OCI-LY1 (cell line): ENCODE measurements at regions not wholly inside any gene's neighbourhood (a gene's known extent, or its start where the extent isn't known, plus 50 kb on each side); places are given as distances from the start of the nearest gene placed in this dataset.

ENCODE experiments used
- H2AFZ ChIP-seq: fragments of 200-600 bp; sonication (generic), shearing (Covaris generic); 2 replicates; pipeline ENCODE4 v1.6.0; 2014; ENCODE audit warnings: antibody characterized with exemption, mild to moderate bottlenecking, low read length
- H3F3A ChIP-seq: fragments of 200-600 bp; sonication (generic), shearing (Covaris generic); 2 replicates; pipeline ENCODE4 v1.6.0; 2014; ENCODE audit warnings: mild to moderate bottlenecking, antibody characterized with exemption, low read length, moderate library complexity; ENCODE audit not compliant: insufficient read depth
- H3K27ac ChIP-seq: fragments of 200-600 bp; sonication (generic); 2 replicates; pipeline ENCODE4 v1.5.1; 2014; ENCODE audit warnings: low read length, mixed run types, mild to moderate bottlenecking, low read depth; ENCODE audit not compliant: poor library complexity, severe bottlenecking
- H3K27me3 ChIP-seq: fragments of 200-600 bp; sonication (generic); 2 replicates; pipeline ENCODE4 v1.6.0; 2014; ENCODE audit warnings: antibody characterized with exemption, mild to moderate bottlenecking, low read length, moderate library complexity; ENCODE audit not compliant: insufficient read depth
- H3K36me3 ChIP-seq: fragments of 200-600 bp; sonication (generic); 2 replicates; pipeline ENCODE4 v1.6.1; 2014; ENCODE audit warnings: mild to moderate bottlenecking, antibody characterized with exemption, low read length, moderate library complexity, mixed read lengths; ENCODE audit not compliant: insufficient read depth
- H3K4me1 ChIP-seq: fragments of 200-600 bp; sonication (generic); 2 replicates; pipeline ENCODE4 v1.5.1; 2014; ENCODE audit warnings: mild to moderate bottlenecking, low read length, moderate library complexity; ENCODE audit not compliant: insufficient read depth, severe bottlenecking
- H3K4me2 ChIP-seq: fragments of 200-600 bp; sonication (generic), shearing (Covaris generic); 2 replicates; pipeline ENCODE4 v1.6.1; 2014; ENCODE audit warnings: low read length
- H3K4me3 ChIP-seq: fragments of 200-600 bp; sonication (generic); 2 replicates; pipeline ENCODE4 v1.5.1; 2014; ENCODE audit warnings: low read length, low read depth, mild to moderate bottlenecking, mixed read lengths; ENCODE audit not compliant: poor library complexity, severe bottlenecking
- H3K79me2 ChIP-seq: fragments of 200-600 bp; shearing (Covaris generic); 2 replicates; pipeline ENCODE4 v1.6.1; 2016; ENCODE audit warnings: mixed run types, low read length, mixed read lengths; ENCODE audit not compliant: insufficient read depth
- H3K9ac ChIP-seq: fragments of 200-600 bp; sonication (generic), shearing (Covaris generic); 2 replicates; pipeline ENCODE4 v1.6.1; 2014; ENCODE audit warnings: mild to moderate bottlenecking, low read length, mixed read lengths
- H3K9me2 ChIP-seq: fragments of 200-600 bp; sonication (generic), shearing (Covaris generic); 2 replicates; pipeline ENCODE4 v1.6.1; 2014; ENCODE audit warnings: low read depth, mild to moderate bottlenecking, low read length, mixed read lengths
- H3K9me3 ChIP-seq: fragments of 200-600 bp; shearing (Covaris generic); 2 replicates; pipeline ENCODE4 v1.6.1; 2014; ENCODE audit warnings: low read length, mixed read lengths
- H4K20me1 ChIP-seq: fragments of 200-600 bp; sonication (generic), shearing (Covaris generic); 2 replicates; pipeline ENCODE4 v1.6.0; 2016; ENCODE audit warnings: mild to moderate bottlenecking, low read length; ENCODE audit not compliant: insufficient read depth
- CTCF ChIP-seq: fragments of 200-600 bp; sonication (generic), shearing (Covaris generic); IDR thresholded peaks from 2 replicates; pipeline ENCODE4 v1.5.1; 2017; ENCODE audit warnings: mild to moderate bottlenecking, antibody characterized with exemption, low read length, moderate library complexity, mixed read lengths
- EZH2 ChIP-seq: fragments of 200-600 bp; sonication (generic), shearing (Covaris generic); IDR thresholded peaks from 2 replicates; pipeline ENCODE4 v1.8.0; 2017; ENCODE audit warnings: borderline replicate concordance, mixed run types, mild to moderate bottlenecking, antibody characterized with exemption, low read length, moderate library complexity, mixed read lengths

GRCh38 chr7:24137338-24137737 lies 146.7 kb upstream of the NPY start:
- no peaks in the 10 kb centered on the region for H4K20me1 ChIP-seq
- no peaks in the 10 kb centered on the region for H3F3A ChIP-seq
- no peak overlapping the region for H3K27ac ChIP-seq
- no peaks in the 10 kb centered on the region for H3K79me2 ChIP-seq
- no peak overlapping the region for H3K4me3 ChIP-seq
- no peaks in the 10 kb centered on the region for H3K36me3 ChIP-seq
- H3K9me2 ChIP-seq = no peaks in the 10 kb centered on the region
- TF ChIP-seq CTCF (no peak), EZH2 (no peak)
- H3K9me3 ChIP-seq = no peaks in the 10 kb centered on the region
- no peak overlapping the region for H3K9ac ChIP-seq
- H3K27me3 ChIP-seq = no peaks in the 10 kb centered on the region
- no peaks in the 10 kb centered on the region for H3K4me1 ChIP-seq
- no peak overlapping the region for H3K4me2 ChIP-seq
- no peak overlapping the region for H2AFZ ChIP-seq

DNA sequence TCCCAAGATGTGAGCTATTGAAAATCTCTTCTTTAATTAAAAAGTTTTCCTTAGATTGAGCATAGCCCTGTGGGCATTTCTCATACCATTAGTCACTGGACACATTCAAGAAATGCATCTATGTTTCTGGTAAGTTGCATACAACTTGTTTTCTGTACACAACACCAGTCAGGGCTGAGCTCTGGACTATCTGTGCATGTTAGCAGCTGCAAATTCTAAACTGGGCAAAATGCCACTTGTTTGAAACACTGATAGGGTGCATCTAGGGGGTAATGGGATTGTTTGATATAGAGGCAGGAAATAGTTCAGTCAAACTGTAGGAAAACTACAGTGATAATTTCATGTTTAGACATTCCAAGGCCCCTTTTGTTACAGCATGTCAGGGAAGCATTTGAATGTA lies 145.6 kb upstream of the NPY start:
- H4K20me1 ChIP-seq = no peaks in the 10 kb centered on the region
- H3K79me2 ChIP-seq = no peaks in the 10 kb centered on the region
- no peak overlapping the region for H3K4me2 ChIP-seq
- H3K36me3 ChIP-seq = no peaks in the 10 kb centered on the region
- H3K27me3 ChIP-seq = no peaks in the 10 kb centered on the region
- no peak overlapping the region for H2AFZ ChIP-seq
- H3K9me2 ChIP-seq = no peaks in the 10 kb centered on the region
- H3K4me1 ChIP-seq = no peaks in the 10 kb centered on the region
- H3K9me3 ChIP-seq = no peaks in the 10 kb centered on the region
- no peak overlapping the region for H3K27ac ChIP-seq
- no peak overlapping the region for H3K4me3 ChIP-seq
- H3F3A ChIP-seq = no peaks in the 10 kb centered on the region
- no peak overlapping the region for H3K9ac ChIP-seq
- TF ChIP-seq CTCF = no peak

DNA sequence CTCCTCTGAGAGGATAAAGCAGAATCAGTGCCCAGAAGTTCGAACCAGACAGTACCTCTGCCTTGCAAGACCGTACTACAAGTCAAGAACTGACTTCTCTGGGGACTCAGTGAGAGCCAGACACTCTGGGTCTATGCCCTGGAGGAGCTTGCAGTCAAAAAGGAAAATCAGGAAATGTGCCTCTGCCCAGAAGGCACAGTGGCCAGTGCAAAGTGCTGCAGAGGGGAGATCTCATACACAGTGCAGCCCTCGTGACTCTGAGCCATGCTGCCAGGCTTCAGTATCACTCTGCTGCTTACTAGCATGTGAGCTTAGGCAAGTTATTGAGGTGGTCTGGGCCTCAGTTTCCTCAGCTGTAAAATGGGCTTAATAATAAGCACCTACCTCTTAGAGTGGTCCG lies 144.0 kb upstream of the NPY start:
- Histone ChIP-seq H3K79me2 (no peaks in the 10 kb centered on the region), H3K36me3 (no peaks in the 10 kb centered on the region), H3K9me2 (no peaks in the 10 kb centered on the region), H4K20me1 (no peaks in the 10 kb centered on the region), H3K4me3 (no peak overlapping the region), H3K27me3 (no peaks in the 10 kb centered on the region), H3K4me1 (no peaks in the 10 kb centered on the region), H2AFZ (no peak overlapping the region), H3K4me2 (no peak overlapping the region), H3F3A (no peaks in the 10 kb centered on the region), H3K27ac (no peak overlapping the region), H3K9me3 (no peaks in the 10 kb centered on the region), H3K9ac (no peak overlapping the region)
- TF ChIP-seq CTCF (no peak), EZH2 (no peak)
